ENCODE measurements at regions not wholly inside any gene's neighbourhood (a gene's known extent, or its start where the extent isn't known, plus 50 kb on each side); places are given as distances from the start of the nearest gene placed in this dataset.

DNA sequence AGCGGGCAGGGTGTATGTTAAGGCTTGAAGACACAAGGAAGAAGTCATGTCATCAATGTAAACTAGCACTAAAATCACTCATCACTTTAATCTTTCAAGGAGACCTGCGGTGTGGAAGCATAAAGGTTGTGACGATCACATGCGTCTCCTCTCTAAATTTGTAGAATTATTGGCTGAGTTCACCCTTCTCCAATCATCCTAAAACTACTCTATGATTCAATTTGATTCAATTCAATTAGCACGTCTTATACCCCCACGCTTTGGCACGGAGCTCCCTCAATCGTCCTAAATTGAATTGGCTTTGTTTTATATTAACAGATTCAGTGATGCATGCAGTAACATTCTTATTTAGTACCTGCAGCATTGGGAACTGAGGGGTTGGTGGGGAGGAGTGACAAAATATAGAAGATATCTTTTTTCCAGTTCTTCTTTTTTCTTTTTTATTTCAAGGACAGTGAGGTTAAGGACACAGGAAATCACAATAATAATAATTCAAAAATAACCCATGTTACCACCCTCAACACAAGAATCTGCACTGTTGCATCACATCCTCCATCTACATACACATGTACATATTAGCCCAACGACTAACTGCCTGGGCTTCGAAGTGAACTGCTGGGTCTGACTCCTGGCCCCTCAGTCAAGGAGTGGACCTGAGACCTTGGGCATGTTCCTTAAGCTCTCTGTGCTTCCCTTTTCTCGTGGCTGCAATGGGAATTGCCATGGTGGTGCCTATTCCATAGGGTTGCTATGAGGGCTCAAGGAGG, 86.5 kb downstream of the LSM5 start:
- H3K4me1 ChIP-seq (ENCODE audit: insufficient read depth, low read length), result no peaks in the 10 kb centered on the region
- H3K4me2 ChIP-seq (ENCODE audit: insufficient read depth, low read length), result no peak overlapping the region
- TF ChIP-seq, protein P1, sequence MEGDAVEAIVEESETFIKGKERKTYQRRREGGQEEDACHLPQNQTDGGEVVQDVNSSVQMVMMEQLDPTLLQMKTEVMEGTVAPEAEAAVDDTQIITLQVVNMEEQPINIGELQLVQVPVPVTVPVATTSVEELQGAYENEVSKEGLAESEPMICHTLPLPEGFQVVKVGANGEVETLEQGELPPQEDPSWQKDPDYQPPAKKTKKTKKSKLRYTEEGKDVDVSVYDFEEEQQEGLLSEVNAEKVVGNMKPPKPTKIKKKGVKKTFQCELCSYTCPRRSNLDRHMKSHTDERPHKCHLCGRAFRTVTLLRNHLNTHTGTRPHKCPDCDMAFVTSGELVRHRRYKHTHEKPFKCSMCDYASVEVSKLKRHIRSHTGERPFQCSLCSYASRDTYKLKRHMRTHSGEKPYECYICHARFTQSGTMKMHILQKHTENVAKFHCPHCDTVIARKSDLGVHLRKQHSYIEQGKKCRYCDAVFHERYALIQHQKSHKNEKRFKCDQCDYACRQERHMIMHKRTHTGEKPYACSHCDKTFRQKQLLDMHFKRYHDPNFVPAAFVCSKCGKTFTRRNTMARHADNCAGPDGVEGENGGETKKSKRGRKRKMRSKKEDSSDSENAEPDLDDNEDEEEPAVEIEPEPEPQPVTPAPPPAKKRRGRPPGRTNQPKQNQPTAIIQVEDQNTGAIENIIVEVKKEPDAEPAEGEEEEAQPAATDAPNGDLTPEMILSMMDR (IDR thresholded peaks at IDR 0.05; ENCODE audit: extremely low read depth, low read depth, low read length), result no peak
- H3K27me3 ChIP-seq (ENCODE audit: insufficient read depth, low read length), result no peaks in the 10 kb centered on the region
- no peaks in the 10 kb centered on the region for H3K9me3 ChIP-seq (ENCODE audit: low read depth, low read length)
- H3K79me2 ChIP-seq (ENCODE audit: insufficient read depth, low read length), result no peaks in the 10 kb centered on the region
- H3K36me3 ChIP-seq (ENCODE audit: insufficient read depth, low read length), result no peaks in the 10 kb centered on the region
- H3K27ac ChIP-seq (ENCODE audit: low read depth, low read length), result no peak overlapping the region
- no peak overlapping the region for H2AFZ ChIP-seq (ENCODE audit: low read length)
- no peaks in the 10 kb centered on the region for H4K20me1 ChIP-seq (ENCODE audit: insufficient read depth, low read length)
- no peak for DNase-seq (ENCODE audit: insufficient read length, low spot score, missing footprints)
- H3K4me3 ChIP-seq (ENCODE audit: insufficient read depth, low read length), result no peak overlapping the region

DNA sequence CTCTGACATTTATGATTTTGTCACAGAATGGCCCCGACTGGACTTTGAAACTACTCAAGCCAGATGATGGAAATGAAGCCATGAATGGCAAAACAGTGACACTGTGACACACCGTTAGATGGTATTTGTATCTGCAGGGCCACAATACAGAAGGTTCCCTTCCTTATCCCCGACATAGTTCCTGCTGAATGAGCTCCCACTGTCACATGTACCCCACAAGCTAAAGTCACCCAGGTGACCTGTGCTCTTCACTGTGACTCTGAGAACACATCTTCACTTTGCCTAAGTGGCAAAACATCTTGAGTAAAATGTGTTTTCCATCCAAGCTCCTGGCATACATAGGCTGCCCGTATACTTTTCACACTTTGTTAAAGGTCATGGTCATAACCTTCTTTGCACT, 89.5 kb downstream of the LSM5 start:
- no peaks in the 10 kb centered on the region for H3K36me3 ChIP-seq (ENCODE audit: insufficient read depth, low read length)
- H3K4me3 ChIP-seq (ENCODE audit: insufficient read depth, low read length), result no peak overlapping the region
- H3K27me3 ChIP-seq (ENCODE audit: insufficient read depth, low read length), result no peaks in the 10 kb centered on the region
- no peak overlapping the region for H3K27ac ChIP-seq (ENCODE audit: low read depth, low read length)
- TF ChIP-seq, protein P1 (IDR thresholded peaks at IDR 0.05; ENCODE audit: extremely low read depth, low read depth, low read length), result no peak
- H3K4me2 ChIP-seq (ENCODE audit: insufficient read depth, low read length), result no peak overlapping the region
- no peaks in the 10 kb centered on the region for H3K79me2 ChIP-seq (ENCODE audit: insufficient read depth, low read length)
- no peak for DNase-seq (ENCODE audit: insufficient read length, low spot score, missing footprints)
- H4K20me1 ChIP-seq (ENCODE audit: insufficient read depth, low read length), result no peaks in the 10 kb centered on the region
- H3K9me3 ChIP-seq (ENCODE audit: low read depth, low read length), result no peaks in the 10 kb centered on the region
- no peak overlapping the region for H2AFZ ChIP-seq (ENCODE audit: low read length)
- H3K4me1 ChIP-seq (ENCODE audit: insufficient read depth, low read length), result no peaks in the 10 kb centered on the region

DNA sequence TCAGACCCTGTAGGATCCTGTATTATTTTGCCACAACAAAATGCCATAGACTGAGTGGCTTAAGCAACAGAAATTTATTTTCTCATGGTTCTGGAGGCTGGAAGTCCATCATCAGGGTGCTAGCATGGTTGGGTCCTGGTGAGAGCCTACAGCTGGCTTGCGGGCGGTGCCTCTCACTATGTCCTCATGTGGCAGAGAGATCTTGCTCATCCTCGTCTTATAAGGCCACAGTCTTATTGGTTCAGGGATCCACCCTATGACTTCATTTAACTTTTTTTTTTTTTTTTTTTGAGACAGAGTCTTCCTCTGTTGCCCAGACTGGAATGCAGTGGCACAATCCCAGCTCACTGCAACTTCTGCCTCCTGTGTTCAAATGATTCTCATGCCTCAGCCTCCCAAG, 90.9 kb downstream of the LSM5 start:
- DNase-seq (ENCODE audit: insufficient read length, low spot score, missing footprints), result no peak
- no peak overlapping the region for H3K4me2 ChIP-seq (ENCODE audit: insufficient read depth, low read length)
- TF ChIP-seq, protein P1 (IDR thresholded peaks at IDR 0.05; ENCODE audit: extremely low read depth, low read depth, low read length), result no peak
- no peaks in the 10 kb centered on the region for H3K4me1 ChIP-seq (ENCODE audit: insufficient read depth, low read length)
- H3K4me3 ChIP-seq (ENCODE audit: insufficient read depth, low read length), result no peak overlapping the region
- no peaks in the 10 kb centered on the region for H4K20me1 ChIP-seq (ENCODE audit: insufficient read depth, low read length)
- no peaks in the 10 kb centered on the region for H3K27me3 ChIP-seq (ENCODE audit: insufficient read depth, low read length)
- no peak overlapping the region for H2AFZ ChIP-seq (ENCODE audit: low read length)
- H3K36me3 ChIP-seq (ENCODE audit: insufficient read depth, low read length), result no peaks in the 10 kb centered on the region
- no peaks in the 10 kb centered on the region for H3K9me3 ChIP-seq (ENCODE audit: low read depth, low read length)
- H3K79me2 ChIP-seq (ENCODE audit: insufficient read depth, low read length), result no peaks in the 10 kb centered on the region
- no peak overlapping the region for H3K27ac ChIP-seq (ENCODE audit: low read depth, low read length)

DNA sequence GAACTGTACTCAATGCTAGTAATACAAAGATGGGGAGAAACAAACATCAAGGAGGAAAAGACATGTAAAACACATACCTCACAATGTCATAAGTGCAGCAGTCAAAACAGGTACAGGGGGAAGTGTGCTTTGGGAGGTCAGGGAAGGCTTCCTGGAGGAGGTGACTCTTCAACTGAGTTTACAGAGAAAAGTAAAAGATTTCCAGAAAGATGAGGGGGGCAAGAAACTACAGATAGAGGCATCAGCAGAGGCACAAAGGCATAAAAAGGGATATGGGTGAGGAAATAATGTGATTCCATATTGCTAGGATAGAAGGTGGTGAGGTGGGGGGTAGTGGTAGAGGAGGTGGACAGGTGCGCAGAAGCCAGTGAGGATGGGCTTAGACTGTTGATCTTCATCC, 95.0 kb downstream of the LSM5 start:
- DNase-seq (ENCODE audit: insufficient read length, low spot score, missing footprints), result no peak
- Histone ChIP-seq H3K9me3 (ENCODE audit: low read depth, low read length) (no peaks in the 10 kb centered on the region), H4K20me1 (ENCODE audit: insufficient read depth, low read length) (no peaks in the 10 kb centered on the region), H3K4me2 (ENCODE audit: insufficient read depth, low read length) (no peak overlapping the region), H3K27me3 (ENCODE audit: insufficient read depth, low read length) (no peaks in the 10 kb centered on the region), H3K4me1 (ENCODE audit: insufficient read depth, low read length) (no peaks in the 10 kb centered on the region), H3K27ac (ENCODE audit: low read depth, low read length) (no peak overlapping the region), H3K4me3 (ENCODE audit: insufficient read depth, low read length) (no peak overlapping the region), H2AFZ (ENCODE audit: low read length) (no peak overlapping the region), H3K79me2 (ENCODE audit: insufficient read depth, low read length) (no peaks in the 10 kb centered on the region), H3K36me3 (ENCODE audit: insufficient read depth, low read length) (no peaks in the 10 kb centered on the region)
- TF ChIP-seq, protein P1 (IDR thresholded peaks at IDR 0.05; ENCODE audit: extremely low read depth, low read depth, low read length), result no peak

Data from osteoblast (primary cell).